Endothelial cell of umbilical vein (primary cell): ENCODE measurements at regions not wholly inside any gene's neighbourhood (a gene's known extent, or its start where the extent isn't known, plus 50 kb on each side); places are given as distances from the start of the nearest gene placed in this dataset.

ENCODE experiments used
- BruUV-seq: library from RNA; stranded (reverse); fragments of 400-500 nt; replicated peaks from 2 replicates; lab custom pipeline; 2021; lab: Mats Ljungman, UMichigan
- CTCF ChIA-PET: fragments of 300-600, 350-600 bp; sonication (Branson Sonifier 250); formaldehyde crosslinking; loops from one replicate; lab custom pipeline; 2021; ENCODE audit warnings: antibody characterized with exemption, inconsistent platforms; lab: Charles Lee
- POLR2A ChIA-PET: fragments of 300-600, 350-600 bp; sonication (Branson Sonifier 250); formaldehyde crosslinking; loops from one replicate; lab custom pipeline; 2021; ENCODE audit warnings: antibody characterized with exemption, inconsistent platforms; lab: Charles Lee
- DNase-seq: peaks from one replicate; pipeline ENCODE4 v3.0.0-alpha.2; 2011; ENCODE audit warnings: low read depth, low spot score
- FAIRE-seq: peaks from 2 replicates; lab custom pipeline; 2011; peaks lifted over from hg19 to GRCh38; lab: Jason Lieb, UNC
- H2AFZ ChIP-seq: 2 replicates; pipeline ENCODE4 v1.6.0; 2012; ENCODE audit warnings: low read depth, low read length, control low read depth, inconsistent platforms
- H3K27ac ChIP-seq: 2 replicates; pipeline ENCODE4 v1.5.1; 2011; ENCODE audit warnings: low read depth, mild to moderate bottlenecking, control low read depth, low read length, moderate library complexity; ENCODE audit not compliant: insufficient read depth
- H3K27me3 ChIP-seq, 2 experiments: 2 replicates each; pipeline versions ENCODE4 v1.6.0 to v1.6.1; 2011; ENCODE audit warnings: low read length in 2 of 2, mixed read lengths in 1 of 2; ENCODE audit not compliant: control insufficient read depth in 2 of 2, insufficient read depth in 2 of 2
- H3K36me3 ChIP-seq, 2 experiments: 2 replicates in 1 of 2; 3 replicates in 1 of 2; pipeline ENCODE4 v1.5.1; 2011; ENCODE audit warnings: low read length in 2 of 2, mild to moderate bottlenecking in 1 of 2, moderate library complexity in 1 of 2; ENCODE audit not compliant: control insufficient read depth in 2 of 2, insufficient read depth in 2 of 2; ENCODE audit errors: extremely low read depth in 1 of 2
- H3K4me1 ChIP-seq: 3 replicates; pipeline ENCODE4 v1.5.1; 2011; ENCODE audit warnings: mild to moderate bottlenecking, low read length; ENCODE audit not compliant: control insufficient read depth, insufficient read depth; ENCODE audit errors: extremely low read depth
- H3K4me2 ChIP-seq: 2 replicates; pipeline ENCODE4 v1.6.1; 2011; ENCODE audit warnings: low read length, control low read depth, mixed read lengths; ENCODE audit not compliant: insufficient read depth
- H3K4me3 ChIP-seq, 3 experiments: fragments of 200-600 bp in 1 of 3; sonication (generic), shearing (Covaris generic) in 1 of 3; replicated peaks in 1 of 3; 2 replicates each; pipeline ENCODE4 v1.5.1; 2011 to 2016; ENCODE audit warnings: control low read depth in 3 of 3, low read length in 3 of 3, mild to moderate bottlenecking in 2 of 3, inconsistent platforms in 1 of 3, low read depth in 1 of 3, moderate library complexity in 1 of 3; ENCODE audit not compliant: insufficient read depth in 1 of 3
- H3K79me2 ChIP-seq: 2 replicates; pipeline ENCODE4 v1.6.0; 2012; ENCODE audit warnings: low read length, inconsistent platforms; ENCODE audit not compliant: control insufficient read depth, insufficient read depth
- H3K9ac ChIP-seq: replicated peaks from 2 replicates; pipeline ENCODE3; 2011; ENCODE audit warnings: low read length, control low read depth; ENCODE audit not compliant: insufficient read depth; ENCODE audit errors: extremely low read depth
- H3K9me1 ChIP-seq: replicated peaks from 3 replicates; pipeline ENCODE4 v1.6.0; 2011; ENCODE audit warnings: mild to moderate bottlenecking, low read length; ENCODE audit not compliant: control insufficient read depth, insufficient read depth; ENCODE audit errors: extremely low read depth
- H3K9me3 ChIP-seq: replicated peaks from 2 replicates; pipeline ENCODE4 v1.5.1; 2012; ENCODE audit warnings: low read length, inconsistent platforms; ENCODE audit not compliant: control insufficient read depth, insufficient read depth
- H4K20me1 ChIP-seq: replicated peaks from 2 replicates; pipeline ENCODE3; 2011; ENCODE audit warnings: mild to moderate bottlenecking, low read length; ENCODE audit not compliant: control insufficient read depth, insufficient read depth; ENCODE audit errors: extremely low read depth
- EZH2 ChIP-seq: IDR thresholded peaks from 2 replicates; pipeline ENCODE4 v1.6.1; 2012; ENCODE audit warnings: borderline replicate concordance, low read depth, mild to moderate bottlenecking, moderate library complexity, low read length, inconsistent platforms; ENCODE audit not compliant: severe bottlenecking
- FOS ChIP-seq: IDR thresholded peaks from 2 replicates; pipeline ENCODE4 v1.6.1; 2011; ENCODE audit warnings: mild to moderate bottlenecking, low read length, moderate library complexity, borderline replicate concordance; ENCODE audit not compliant: insufficient read depth
- GATA2 ChIP-seq: IDR thresholded peaks from 2 replicates; pipeline ENCODE4 v1.7.0; 2011; ENCODE audit warnings: low read depth, mild to moderate bottlenecking, moderate library complexity, mixed read lengths, low read length; ENCODE audit not compliant: insufficient read length, insufficient read depth
- MYC ChIP-seq: IDR thresholded peaks from one replicate; pipeline ENCODE4 v1.6.1; 2011; ENCODE audit warnings: mild to moderate bottlenecking, low read depth, low read length
- POLR2A ChIP-seq: IDR thresholded peaks from 2 replicates; pipeline ENCODE4 v1.6.1; 2012; ENCODE audit warnings: low read depth, mild to moderate bottlenecking, control low read depth, low read length
- dilution Hi-C: fragments of 300-500 bp; cut with MboI; formaldehyde crosslinking; loops from one replicate; pipeline ENCODE4 v1.15.0; 2019; ENCODE audit warnings: low sequenced_read_pairs; ENCODE audit not compliant: extremely low pct_ligation_motif_present
- intact Hi-C: fragments of 100-400 bp; cut with micrococcal nuclease; formaldehyde crosslinking; loops from one replicate; pipeline ENCODE4 v1.10.0; 2022

GRCh38 chr15:69963385-69963784 is 134.3 kb downstream of the TLE3 start:
- no peaks in the 10 kb centered on the region for H3K4me1 ChIP-seq
- no peak for TF ChIP-seq EZH2
- TF ChIP-seq POLR2A: no peak
- TF ChIP-seq GATA2: no peak
- no peak for TF ChIP-seq FOS
- TF ChIP-seq MYC: no peak
- ChIA-PET POLR2A (no interaction called here), CTCF (no interaction called here)
- dilution Hi-C loops (no loop called here), intact Hi-C loops (no loop called here)
- no peaks in the 10 kb centered on the region for H4K20me1 ChIP-seq
- DNase-seq (no peak), FAIRE-seq (no peak)
- no peak overlapping the region for H3K27ac ChIP-seq
- H3K79me2 ChIP-seq: no peaks in the 10 kb centered on the region
- H2AFZ ChIP-seq: no peak overlapping the region
- H3K36me3 ChIP-seq: no peaks in the 10 kb centered on the region
- H3K9me3 ChIP-seq: no peaks in the 10 kb centered on the region
- no peak overlapping the region for H3K9ac ChIP-seq
- no peaks in the 10 kb centered on the region for H3K27me3 ChIP-seq
- no peaks in the 10 kb centered on the region for H3K9me1 ChIP-seq
- H3K4me3 ChIP-seq: no peak overlapping the region
- no TSS peak for BruUV-seq
- H3K4me2 ChIP-seq: no peak overlapping the region

DNA sequence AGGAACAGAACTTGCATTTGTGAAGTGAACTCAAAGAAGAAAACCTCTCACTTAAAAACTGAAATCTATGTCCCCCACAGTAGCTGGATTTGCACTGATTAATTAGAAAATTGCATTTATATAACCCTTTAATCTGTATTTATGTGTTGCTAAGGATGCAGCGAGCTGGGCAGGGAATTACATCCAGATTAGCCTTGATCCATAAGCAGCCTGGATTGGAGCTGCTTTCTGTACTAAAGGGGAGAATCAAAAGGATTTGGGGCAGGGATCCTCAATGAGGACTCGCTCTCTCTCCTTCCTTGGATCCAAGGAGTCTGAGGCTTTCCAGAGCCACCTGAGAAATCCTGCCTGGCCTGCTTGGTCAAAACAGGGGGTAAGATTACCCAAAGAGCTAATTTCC is 125.9 kb downstream of the TLE3 start:
- ChIA-PET CTCF (no interaction called here), POLR2A (no interaction called here)
- dilution Hi-C loops: no loop called here

More for the DNA sequence above, 125.9 kb downstream of the TLE3 start:
- Histone ChIP-seq H3K9ac (no peak overlapping the region), H3K4me2 (no peak overlapping the region), H2AFZ (no peak overlapping the region), H3K9me3 (no peaks in the 10 kb centered on the region), H3K27ac (no peak overlapping the region), H3K4me3 (no peak overlapping the region), H3K4me1 (no peaks in the 10 kb centered on the region), H3K36me3 (no peaks in the 10 kb centered on the region), H3K9me1 (no peaks in the 10 kb centered on the region), H3K27me3 (no peaks in the 10 kb centered on the region), H4K20me1 (no peaks in the 10 kb centered on the region), H3K79me2 (no peaks in the 10 kb centered on the region)
- intact Hi-C loops: no loop called here
- no TSS peak for BruUV-seq
- DNase-seq: no peak
- TF ChIP-seq EZH2: no peak
- no peak for TF ChIP-seq FOS
- no peak for FAIRE-seq
